GM12873 (cell line): ENCODE measurements at regions not wholly inside any gene's neighbourhood (a gene's known extent, or its start where the extent isn't known, plus 50 kb on each side); places are given as distances from the start of the nearest gene placed in this dataset.

ENCODE experiments used
- CTCF ChIP-seq: IDR thresholded peaks from 2 replicates; pipeline ENCODE4 v1.5.1; 2012; ENCODE audit warnings: low read depth, mild to moderate bottlenecking, moderate library complexity, low read length, control low read depth; ENCODE audit not compliant: insufficient read depth; ENCODE audit errors: missing control alignments

GRCh38 chr1:209326076-209326475, 257.4 kb upstream of the CAMK1G start:
- no peak for TF ChIP-seq CTCF

- no peak for TF ChIP-seq CTCF
Measured at GRCh38 chr1:209326831-209327230, 256.7 kb upstream of the CAMK1G start.

GRCh38 chr1:209328196-209328595, 255.3 kb upstream of the CAMK1G start:
- no peak for TF ChIP-seq CTCF

- TF ChIP-seq CTCF: peak; percentile 92
Measured at GRCh38 chr1:209335178-209335577, 248.3 kb upstream of the CAMK1G start.

- no peak for TF ChIP-seq CTCF
Measured at GRCh38 chr1:209341146-209341545, 242.4 kb upstream of the CAMK1G start.

GRCh38 chr1:209341673-209342420, 241.7 kb upstream of the CAMK1G start:
- TF ChIP-seq CTCF: no peak

GRCh38 chr1:209342441-209343175, 240.9 kb upstream of the CAMK1G start:
- no peak for TF ChIP-seq CTCF
